Hypothalamus (tissue), 51 donors: ENCODE measurements at regions not wholly inside any gene's neighbourhood (a gene's known extent, or its start where the extent isn't known, plus 50 kb on each side); places are given as distances from the start of the nearest gene placed in this dataset.

Experiments
- DNase-seq, 51 donors: peaks; one replicate each; lab custom pipeline; 2025; lab: John Stamatoyannopoulos, UW

GRCh38 chr2:235139956-235140800 is 188.4 kb downstream of the SH3BP4 start:
- no peak for DNase-seq

GRCh38 chr2:235140801-235141081 is 188.9 kb downstream of the SH3BP4 start:
- DNase-seq: no peak

GRCh38 chr2:235141411-235142128 is 189.8 kb downstream of the SH3BP4 start:
- no peak for DNase-seq

- no peak for DNase-seq
Observed at GRCh38 chr2:235142601-235143000, 190.8 kb downstream of the SH3BP4 start.

GRCh38 chr2:235143789-235144188 is 192.0 kb downstream of the SH3BP4 start:
- DNase-seq: no peak

GRCh38 chr2:235144291-235144690 is 192.5 kb downstream of the SH3BP4 start:
- DNase-seq: no peak

- DNase-seq: no peak
Observed at GRCh38 chr2:235146206-235146605, 194.4 kb downstream of the SH3BP4 start.

- DNase-seq: no peak
Observed at GRCh38 chr2:235146871-235147565, 195.2 kb downstream of the SH3BP4 start.

- DNase-seq: peak in 2 of 51 donors; percentile 54 to 55
Observed at GRCh38 chr2:235148201-235149170, 196.7 kb downstream of the SH3BP4 start.

GRCh38 chr2:235149240-235149659 is 197.4 kb downstream of the SH3BP4 start:
- DNase-seq: peak in 31 of 51 donors; percentile 10 to 86 (median 42)

- DNase-seq: no peak
Observed at GRCh38 chr2:235149736-235150135, 197.9 kb downstream of the SH3BP4 start.

- no peak for DNase-seq
Observed at GRCh38 chr2:235151152-235151551, 199.3 kb downstream of the SH3BP4 start.

- no peak for DNase-seq
Observed at GRCh38 chr2:235155163-235155562, 203.3 kb downstream of the SH3BP4 start.

GRCh38 chr2:235156055-235156454 is 204.2 kb downstream of the SH3BP4 start:
- DNase-seq: no peak

- no peak for DNase-seq
Observed at GRCh38 chr2:235157746-235158482, 206.1 kb downstream of the SH3BP4 start.

GRCh38 chr2:235160281-235160810 is 208.5 kb downstream of the SH3BP4 start:
- DNase-seq: no peak

- DNase-seq: no peak
Observed at GRCh38 chr2:235161565-235161964, 209.7 kb downstream of the SH3BP4 start.

GRCh38 chr2:235162082-235162836 is 210.4 kb downstream of the SH3BP4 start:
- DNase-seq: no peak

GRCh38 chr2:235162837-235163197 is 211.0 kb downstream of the SH3BP4 start:
- no peak for DNase-seq
